ENCODE measurements at regions not wholly inside any gene's neighbourhood (a gene's known extent, or its start where the extent isn't known, plus 50 kb on each side); places are given as distances from the start of the nearest gene placed in this dataset.

GRCh38 chr4:53855581-53856250 lies 208.7 kb downstream of the CHIC2 start:
- Histone ChIP-seq H3K4me3 (ENCODE audit: low read depth, low read length) (no peak overlapping the region), H3K27ac (ENCODE audit: extremely low read depth, low read depth, low read length) (no peak overlapping the region), H3K4me1 (ENCODE audit: control insufficient read depth, insufficient read depth, low read length) (no peaks in the 10 kb centered on the region), H3K9me3 (ENCODE audit: control insufficient read depth, insufficient read depth, low read depth, low read length) (no peaks in the 10 kb centered on the region), H3K36me3 (ENCODE audit: control insufficient read depth in 2 of 2, insufficient read depth in 1 of 2, low read length in 2 of 2) (no peaks in the 10 kb centered on the region)
- CTCF ChIA-PET = no interaction called here
- TF ChIP-seq ZNF664 (tag by site-specific recombination; IDR thresholded peaks at IDR 0.05) (no peak), ZNF830 (tag by site-specific recombination; IDR thresholded peaks at IDR 0.05; ENCODE audit: low read depth) (no peak), ZNF26 (tag by site-specific recombination; IDR thresholded peaks at IDR 0.05) (no peak), REST (tag by site-specific recombination; IDR thresholded peaks at IDR 0.05) (no peak), MEIS1 (CRISPR knock-in tag; IDR thresholded peaks at IDR 0.05; ENCODE audit: borderline replicate concordance) (no peak), ZNF324 (tag by site-specific recombination; IDR thresholded peaks at IDR 0.05) (no peak), ZNF114 (tag by site-specific recombination; IDR thresholded peaks at IDR 0.05) (no peak), ZNF449 (tag by site-specific recombination; IDR thresholded peaks at IDR 0.05) (no peak), KLF16 (tag by site-specific recombination; IDR thresholded peaks at IDR 0.05) (no peak), REPIN1 (tag by site-specific recombination; IDR thresholded peaks at IDR 0.05; ENCODE audit: low read depth) (no peak), ZFP41 (tag by site-specific recombination; IDR thresholded peaks at IDR 0.05; ENCODE audit: borderline replicate concordance) (no peak), ZNF157 (tag by site-specific recombination; IDR thresholded peaks at IDR 0.05) (no peak), ZNF596 (tag by site-specific recombination; IDR thresholded peaks at IDR 0.05) (no peak), ZNF248 (tag by site-specific recombination; IDR thresholded peaks at IDR 0.05) (no peak), ZNF530 (tag by site-specific recombination; IDR thresholded peaks at IDR 0.05; ENCODE audit: low read depth) (no peak), ZNF645 (tag by site-specific recombination; IDR thresholded peaks at IDR 0.05) (no peak), ZNF202 (tag by site-specific recombination; IDR thresholded peaks at IDR 0.05; ENCODE audit: borderline replicate concordance) (no peak), ZNF140 (tag by site-specific recombination; IDR thresholded peaks at IDR 0.05) (no peak), ZBTB44 (tag by site-specific recombination; IDR thresholded peaks at IDR 0.05) (no peak), ZSCAN4 (tag by site-specific recombination; IDR thresholded peaks at IDR 0.05) (no peak)
- POLR2A ChIA-PET = no interaction called here
